ENCODE measurements at regions not wholly inside any gene's neighbourhood (a gene's known extent, or its start where the extent isn't known, plus 50 kb on each side); places are given as distances from the start of the nearest gene placed in this dataset.

DNA sequence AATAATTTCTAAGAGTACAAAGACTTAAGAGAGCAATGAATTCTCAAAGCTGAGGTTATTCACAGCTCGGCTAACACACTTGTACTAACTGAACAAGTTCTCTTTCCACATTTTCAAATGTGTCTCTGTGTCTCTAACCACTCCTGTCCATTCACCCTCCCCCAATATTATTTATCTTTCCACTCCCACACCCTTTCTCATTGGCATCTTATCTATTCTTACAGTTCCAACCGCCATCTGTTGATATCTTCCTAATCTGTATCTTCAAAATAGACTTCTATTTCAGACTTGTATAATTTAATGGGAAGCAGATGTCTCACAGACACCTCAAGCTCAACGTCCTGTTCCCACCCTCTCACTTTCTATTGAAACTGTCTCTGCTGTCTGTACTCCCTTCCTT is 205.9 kb downstream of the ANXA1 start:
- H3K36me3 Mint-ChIP-seq: no peaks in the 10 kb centered on the region
- Histone ChIP-seq H3K27ac (no peak overlapping the region), H3K27me3 (no peaks in the 10 kb centered on the region), H3F3A (ENCODE audit: low read depth) (no peaks in the 10 kb centered on the region), H3K79me2 (ENCODE audit: low read depth) (no peaks in the 10 kb centered on the region), H3K36me3 (no peaks in the 10 kb centered on the region), H4K20me1 (ENCODE audit: low read depth) (no peaks in the 10 kb centered on the region), H3K9me3 (ENCODE audit: low read depth) (no peaks in the 10 kb centered on the region), H3K4me2 (no peak overlapping the region), H3K4me1 (no peaks in the 10 kb centered on the region), H3K4me3 (no peak overlapping the region), H2AFZ (replicated peaks) (no peak overlapping the region), H3K9ac (no peak overlapping the region)
- H3K4me1 Mint-ChIP-seq: peaks cover 2% of the 10 kb centered on the region
- TF ChIP-seq, protein P1, sequence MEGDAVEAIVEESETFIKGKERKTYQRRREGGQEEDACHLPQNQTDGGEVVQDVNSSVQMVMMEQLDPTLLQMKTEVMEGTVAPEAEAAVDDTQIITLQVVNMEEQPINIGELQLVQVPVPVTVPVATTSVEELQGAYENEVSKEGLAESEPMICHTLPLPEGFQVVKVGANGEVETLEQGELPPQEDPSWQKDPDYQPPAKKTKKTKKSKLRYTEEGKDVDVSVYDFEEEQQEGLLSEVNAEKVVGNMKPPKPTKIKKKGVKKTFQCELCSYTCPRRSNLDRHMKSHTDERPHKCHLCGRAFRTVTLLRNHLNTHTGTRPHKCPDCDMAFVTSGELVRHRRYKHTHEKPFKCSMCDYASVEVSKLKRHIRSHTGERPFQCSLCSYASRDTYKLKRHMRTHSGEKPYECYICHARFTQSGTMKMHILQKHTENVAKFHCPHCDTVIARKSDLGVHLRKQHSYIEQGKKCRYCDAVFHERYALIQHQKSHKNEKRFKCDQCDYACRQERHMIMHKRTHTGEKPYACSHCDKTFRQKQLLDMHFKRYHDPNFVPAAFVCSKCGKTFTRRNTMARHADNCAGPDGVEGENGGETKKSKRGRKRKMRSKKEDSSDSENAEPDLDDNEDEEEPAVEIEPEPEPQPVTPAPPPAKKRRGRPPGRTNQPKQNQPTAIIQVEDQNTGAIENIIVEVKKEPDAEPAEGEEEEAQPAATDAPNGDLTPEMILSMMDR (IDR thresholded peaks at IDR 0.05): no peak
- no peak for TF ChIP-seq EZH2 (IDR thresholded peaks at IDR 0.05)
- TF ChIP-seq EZH2phosphoT487 (IDR thresholded peaks at IDR 0.05): no peak
- H3K27ac Mint-ChIP-seq: no peak overlapping the region
- H3K27me3 Mint-ChIP-seq (ENCODE audit: insufficient read depth, low read depth): no peaks in the 10 kb centered on the region
- H3K4me3 Mint-ChIP-seq: no peak overlapping the region
- H3K9me3 Mint-ChIP-seq: no peaks in the 10 kb centered on the region
- DNase-seq (ENCODE audit: low spot score): no peak

DNA sequence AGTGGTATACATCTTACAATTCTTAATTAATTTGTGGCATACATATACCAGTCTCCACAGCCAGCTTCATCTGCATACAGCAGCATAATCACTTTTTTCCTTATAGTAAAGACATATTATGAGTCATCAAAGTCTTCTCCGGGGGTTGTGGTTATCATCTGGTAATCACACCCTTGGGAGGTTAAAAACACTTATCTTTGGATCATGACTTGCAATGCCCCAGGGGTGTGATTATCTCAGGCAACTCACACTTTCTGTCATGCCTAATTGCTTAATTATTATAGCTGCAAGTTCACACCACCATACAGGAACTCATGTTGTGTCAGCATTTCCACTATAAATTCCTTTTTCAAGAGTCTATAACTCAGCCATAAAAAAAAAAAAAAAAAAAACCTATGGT is 218.4 kb downstream of the ANXA1 start:
- no peak overlapping the region for H2AFZ ChIP-seq (replicated peaks)
- no peak overlapping the region for H3K9ac ChIP-seq
- Mint-ChIP-seq H3K27me3 (ENCODE audit: insufficient read depth, low read depth) (no peaks in the 10 kb centered on the region), H3K36me3 (no peaks in the 10 kb centered on the region), H3K9me3 (no peaks in the 10 kb centered on the region), H3K27ac (no peak overlapping the region), H3K4me1 (no peaks in the 10 kb centered on the region), H3K4me3 (no peak overlapping the region)
- no peak overlapping the region for H3K4me3 ChIP-seq
- H3K36me3 ChIP-seq: no peaks in the 10 kb centered on the region
- no peak overlapping the region for H3K4me2 ChIP-seq
- no peak overlapping the region for H3K27ac ChIP-seq
- H3F3A ChIP-seq (ENCODE audit: low read depth): no peaks in the 10 kb centered on the region
- no peaks in the 10 kb centered on the region for H3K9me3 ChIP-seq (ENCODE audit: low read depth)
- no peak for TF ChIP-seq EZH2 (IDR thresholded peaks at IDR 0.05)
- TF ChIP-seq EZH2phosphoT487 (IDR thresholded peaks at IDR 0.05): no peak
- TF ChIP-seq, protein P1 (IDR thresholded peaks at IDR 0.05): no peak
- no peaks in the 10 kb centered on the region for H3K79me2 ChIP-seq (ENCODE audit: low read depth)
- H4K20me1 ChIP-seq (ENCODE audit: low read depth): no peaks in the 10 kb centered on the region
- H3K4me1 ChIP-seq: no peaks in the 10 kb centered on the region
- no peak for DNase-seq (ENCODE audit: low spot score)
- no peaks in the 10 kb centered on the region for H3K27me3 ChIP-seq

DNA sequence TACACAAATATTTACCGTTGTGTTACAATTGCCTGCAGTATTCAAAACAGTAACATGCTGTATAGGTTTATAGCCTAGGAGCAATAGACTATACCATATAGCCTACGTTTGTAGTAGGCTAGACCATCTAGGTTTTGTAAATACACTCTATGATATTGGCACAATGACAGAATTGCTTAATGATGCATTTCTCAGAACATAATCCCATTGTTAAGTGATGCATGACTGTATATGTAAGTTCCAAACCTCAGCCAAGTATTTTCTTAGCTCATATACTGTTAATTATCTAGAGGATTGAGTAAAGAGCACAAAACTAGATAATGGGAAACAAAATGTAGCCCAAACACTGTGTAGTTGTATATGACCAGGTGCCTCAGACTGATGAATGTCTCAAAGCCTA is 220.1 kb downstream of the ANXA1 start:
- H3K27ac ChIP-seq: no peak overlapping the region
- no peak overlapping the region for H3K4me3 ChIP-seq
- H3K4me2 ChIP-seq: no peak overlapping the region
- DNase-seq (ENCODE audit: low spot score): no peak
- no peak overlapping the region for H3K9ac ChIP-seq
- no peaks in the 10 kb centered on the region for H3K79me2 ChIP-seq (ENCODE audit: low read depth)
- H3K4me1 ChIP-seq: no peaks in the 10 kb centered on the region
- no peaks in the 10 kb centered on the region for H3K27me3 ChIP-seq
- no peaks in the 10 kb centered on the region for H3F3A ChIP-seq (ENCODE audit: low read depth)
- no peaks in the 10 kb centered on the region for H3K36me3 ChIP-seq
- H3K9me3 Mint-ChIP-seq: no peaks in the 10 kb centered on the region
- no peak overlapping the region for H3K27ac Mint-ChIP-seq
- no peak for TF ChIP-seq EZH2phosphoT487 (IDR thresholded peaks at IDR 0.05)
- no peak for TF ChIP-seq EZH2 (IDR thresholded peaks at IDR 0.05)
- TF ChIP-seq, protein P1 (IDR thresholded peaks at IDR 0.05): no peak
- H2AFZ ChIP-seq (replicated peaks): no peak overlapping the region
- no peak overlapping the region for H3K4me3 Mint-ChIP-seq
- H3K9me3 ChIP-seq (ENCODE audit: low read depth): no peaks in the 10 kb centered on the region
- H3K27me3 Mint-ChIP-seq (ENCODE audit: insufficient read depth, low read depth): no peaks in the 10 kb centered on the region
- H4K20me1 ChIP-seq (ENCODE audit: low read depth): no peaks in the 10 kb centered on the region
- no peaks in the 10 kb centered on the region for H3K36me3 Mint-ChIP-seq
- no peaks in the 10 kb centered on the region for H3K4me1 Mint-ChIP-seq

DNA sequence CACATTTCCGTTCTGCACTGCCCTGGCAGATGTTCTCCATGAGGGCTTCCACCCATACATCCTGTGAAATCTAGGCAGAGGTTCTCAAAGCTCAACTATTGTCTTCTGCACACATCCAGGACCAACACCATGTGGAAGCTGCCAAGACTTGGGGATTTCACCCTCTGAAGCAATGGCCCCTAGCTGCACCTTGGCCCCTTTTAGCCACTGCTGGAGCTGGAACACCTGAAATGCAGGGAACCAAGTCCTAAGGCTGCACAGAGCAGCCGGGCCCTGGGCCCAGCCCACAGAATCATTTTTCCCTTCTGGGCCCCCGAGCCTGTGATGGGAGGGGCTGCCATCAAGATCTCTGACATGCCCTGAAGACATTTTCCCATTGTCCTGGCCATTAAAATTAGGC is 228.7 kb downstream of the ANXA1 start:
- Histone ChIP-seq H3K27me3 (no peaks in the 10 kb centered on the region), H3K79me2 (ENCODE audit: low read depth) (no peaks in the 10 kb centered on the region), H4K20me1 (ENCODE audit: low read depth) (no peaks in the 10 kb centered on the region), H3K36me3 (no peaks in the 10 kb centered on the region), H3F3A (ENCODE audit: low read depth) (no peaks in the 10 kb centered on the region), H3K4me1 (no peaks in the 10 kb centered on the region), H3K9ac (no peak overlapping the region), H3K9me3 (ENCODE audit: low read depth) (no peaks in the 10 kb centered on the region), H3K4me2 (no peak overlapping the region), H3K4me3 (no peak overlapping the region), H3K27ac (no peak overlapping the region), H2AFZ (replicated peaks) (no peak overlapping the region)
- DNase-seq (ENCODE audit: low spot score): no peak
- Mint-ChIP-seq H3K27me3 (ENCODE audit: insufficient read depth, low read depth) (no peaks in the 10 kb centered on the region), H3K4me1 (peaks cover 2% of the 10 kb centered on the region), H3K36me3 (no peaks in the 10 kb centered on the region), H3K9me3 (peaks cover 2% of the 10 kb centered on the region), H3K27ac (no peak overlapping the region), H3K4me3 (no peak overlapping the region)
- TF ChIP-seq, protein P1 (IDR thresholded peaks at IDR 0.05): no peak
- TF ChIP-seq EZH2phosphoT487 (IDR thresholded peaks at IDR 0.05) (no peak), EZH2 (IDR thresholded peaks at IDR 0.05) (no peak)
